ENCODE measurements at regions not wholly inside any gene's neighbourhood (a gene's known extent, or its start where the extent isn't known, plus 50 kb on each side); places are given as distances from the start of the nearest gene placed in this dataset.

GRCh38 chr5:74332682-74333081 lies 307.8 kb downstream of the ENC1 start:
- FAIRE-seq = no peak
- DNase-seq (ENCODE audit: extremely low spot score, insufficient read length, low read depth) = no peak

DNA sequence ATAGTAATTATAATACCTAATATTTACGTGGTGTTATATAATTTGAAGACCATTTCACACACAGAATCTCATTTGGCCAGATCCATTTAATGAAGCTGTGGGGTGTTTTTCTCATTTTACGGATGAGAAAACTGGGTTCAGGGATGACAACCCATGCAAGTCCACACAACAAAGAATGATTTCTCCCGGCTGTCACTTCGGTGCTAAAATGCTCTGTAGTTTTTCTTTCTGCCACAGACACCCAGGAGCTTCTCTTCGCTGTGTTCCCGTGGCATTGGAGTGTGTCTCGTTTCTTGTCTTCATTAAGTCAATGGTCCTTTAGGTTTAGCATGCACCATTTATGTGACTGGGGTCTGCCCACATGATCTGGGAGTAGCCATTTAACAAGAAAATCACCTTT lies 308.5 kb downstream of the ENC1 start:
- no peak for FAIRE-seq
- DNase-seq (ENCODE audit: extremely low spot score, insufficient read length, low read depth) = no peak

- FAIRE-seq (no peak), DNase-seq (ENCODE audit: extremely low spot score, insufficient read length, low read depth) (no peak)
Measured at GRCh38 chr5:74328221-74328630, 312.3 kb downstream of the ENC1 start.

GRCh38 chr5:74327339-74327685 lies 313.2 kb downstream of the ENC1 start:
- DNase-seq (ENCODE audit: extremely low spot score, insufficient read length, low read depth) = no peak
- no peak for FAIRE-seq

DNA sequence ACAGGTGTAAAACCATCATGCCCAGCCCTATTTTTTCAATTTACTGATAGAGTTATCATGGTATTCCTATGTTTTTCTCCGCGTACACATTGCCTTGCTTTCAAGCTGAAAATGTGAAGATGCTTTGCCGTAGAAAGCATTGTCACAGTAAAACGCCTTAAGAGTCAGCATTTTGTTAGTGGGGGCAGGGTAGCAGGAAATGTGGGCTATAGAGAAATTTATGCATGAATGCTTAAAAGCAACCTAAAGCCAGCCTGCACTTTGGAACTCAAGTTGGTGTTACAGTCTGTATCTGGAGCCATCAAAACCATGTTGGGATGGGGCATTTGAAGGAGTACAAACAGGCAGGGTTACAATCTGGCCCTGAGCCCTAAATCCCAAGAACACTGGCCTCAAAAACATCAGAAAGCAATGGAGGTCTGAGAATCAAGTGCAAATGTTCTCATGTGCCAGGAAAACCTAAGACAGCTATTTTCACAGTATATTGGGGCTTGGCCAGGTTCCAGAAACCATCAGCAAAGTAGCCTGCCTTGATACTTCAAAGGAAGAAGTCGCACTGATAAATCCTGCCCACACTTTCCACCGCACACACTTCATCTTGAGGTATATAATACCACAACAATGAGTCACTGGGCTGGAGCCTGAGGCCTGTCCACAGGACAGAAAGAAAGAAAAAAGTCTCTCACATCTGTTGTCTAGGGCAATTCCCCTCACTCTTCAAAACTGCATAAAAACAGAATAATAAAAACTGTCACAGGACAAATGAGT lies 313.8 kb downstream of the ENC1 start:
- peak; percentile 36 for DNase-seq (ENCODE audit: extremely low spot score, insufficient read length, low read depth)

DNA sequence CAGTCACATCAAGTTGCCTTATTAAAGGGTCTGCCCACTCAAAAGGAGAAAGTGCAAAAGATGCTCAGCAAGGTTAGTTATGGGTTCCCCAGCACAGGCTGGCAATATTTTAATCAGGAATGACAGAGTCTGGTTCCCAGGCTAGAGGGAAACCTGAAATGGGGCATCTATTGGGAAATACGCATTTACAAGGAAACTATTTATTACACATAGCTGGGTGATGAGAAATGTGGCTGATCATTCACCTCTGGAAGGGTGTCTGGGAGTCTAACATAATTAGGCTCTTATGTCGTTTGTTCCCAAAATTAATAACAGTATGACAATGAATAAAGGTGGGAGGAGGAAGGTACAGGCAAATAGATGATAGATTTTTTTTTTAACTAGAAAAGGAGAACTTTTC lies 314.7 kb downstream of the ENC1 start:
- FAIRE-seq (no peak), DNase-seq (ENCODE audit: extremely low spot score, insufficient read length, low read depth) (no peak)

More for the DNA sequence above, 313.8 kb downstream of the ENC1 start:
- peak; percentile 91 for FAIRE-seq

DNA sequence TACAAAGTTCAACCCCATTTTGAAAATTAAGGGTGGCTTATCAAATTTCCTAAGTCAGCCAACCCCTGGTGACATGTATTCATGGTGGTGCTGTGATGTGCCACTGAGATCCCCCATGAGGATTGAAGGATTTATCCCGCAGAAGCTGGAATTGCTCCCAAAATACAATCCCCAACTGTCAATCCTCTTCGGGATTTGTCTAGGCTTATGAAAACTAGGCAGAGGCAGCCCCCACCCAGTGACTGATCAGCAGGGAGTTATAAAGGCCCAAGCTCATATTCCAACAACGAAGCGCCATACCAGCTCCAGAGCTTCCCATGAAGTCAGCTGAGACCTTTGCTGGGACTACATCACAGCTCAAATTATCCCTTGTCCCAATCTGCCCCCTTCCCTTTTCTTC lies 316.0 kb downstream of the ENC1 start:
- DNase-seq (ENCODE audit: extremely low spot score, insufficient read length, low read depth) = no peak
- no peak for FAIRE-seq

GRCh38 chr5:74322944-74323343 lies 317.6 kb downstream of the ENC1 start:
- FAIRE-seq (no peak), DNase-seq (ENCODE audit: extremely low spot score, insufficient read length, low read depth) (no peak)

DNA sequence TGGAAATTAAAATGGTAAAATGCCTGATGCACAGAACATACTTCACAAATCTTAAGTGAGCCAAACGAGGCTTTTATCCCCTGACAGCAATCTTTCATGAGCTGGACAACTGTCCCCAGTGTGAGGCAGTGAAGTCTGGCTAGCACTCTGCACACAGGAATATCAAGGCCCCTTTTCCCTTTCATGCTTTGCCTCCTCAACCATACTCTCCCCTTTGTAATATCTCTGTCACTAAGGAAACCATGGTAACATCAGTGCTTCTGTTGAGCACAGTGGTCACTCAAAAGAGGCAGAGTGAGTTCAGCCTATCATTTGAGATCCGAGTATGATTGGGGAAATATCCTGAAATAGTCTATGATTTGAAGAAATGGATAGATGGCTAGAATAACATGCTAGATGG lies 318.3 kb downstream of the ENC1 start:
- DNase-seq (ENCODE audit: extremely low spot score, insufficient read length, low read depth) = no peak

DNA sequence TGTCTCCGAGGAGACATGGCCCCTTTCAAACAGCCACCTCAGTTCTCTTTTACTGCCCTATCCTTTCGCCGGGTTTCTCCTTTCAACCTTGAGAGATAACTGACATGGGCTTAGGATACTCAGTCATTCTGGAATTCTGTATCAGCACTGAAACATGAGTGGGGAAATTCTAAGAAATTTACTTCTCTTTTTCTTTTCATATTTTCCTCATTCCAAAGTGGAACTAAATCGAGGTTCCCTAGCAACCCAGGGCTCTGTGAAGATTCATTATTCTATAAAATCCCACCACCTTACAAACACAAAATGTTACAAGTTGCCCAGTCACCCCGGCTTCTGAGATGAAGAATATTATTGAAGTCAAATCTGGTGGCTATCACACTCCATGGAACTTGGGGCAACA lies 319.2 kb downstream of the ENC1 start:
- FAIRE-seq (no peak), DNase-seq (ENCODE audit: extremely low spot score, insufficient read length, low read depth) (no peak)

More for the DNA sequence above, 318.3 kb downstream of the ENC1 start:
- FAIRE-seq = no peak

DNA sequence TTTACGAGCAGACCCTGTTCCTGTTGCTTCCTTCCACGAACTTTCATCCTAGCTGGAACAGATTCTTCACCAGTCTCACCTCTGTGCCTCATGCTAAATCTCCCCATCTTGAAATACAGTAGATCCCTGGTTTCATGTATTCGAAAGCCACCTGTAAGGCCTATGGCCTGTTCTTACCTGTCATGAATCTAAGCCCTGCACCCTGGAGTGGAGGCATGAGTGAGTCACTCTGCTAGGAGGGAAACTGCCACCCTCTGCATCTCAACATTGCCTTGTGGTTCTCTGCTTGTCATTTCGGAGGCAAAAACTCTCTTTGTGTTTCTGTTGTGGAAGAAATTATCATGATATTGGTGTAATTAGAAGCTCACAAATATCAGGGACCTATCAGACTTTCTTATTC lies 320.0 kb downstream of the ENC1 start:
- FAIRE-seq = no peak

GRCh38 chr5:74319076-74319475 lies 321.5 kb downstream of the ENC1 start:
- FAIRE-seq (no peak), DNase-seq (ENCODE audit: extremely low spot score, insufficient read length, low read depth) (no peak)

More for the DNA sequence above, 320.0 kb downstream of the ENC1 start:
- no peak for DNase-seq (ENCODE audit: extremely low spot score, insufficient read length, low read depth)

GRCh38 chr5:74316064-74316603 lies 324.4 kb downstream of the ENC1 start:
- DNase-seq (ENCODE audit: extremely low spot score, insufficient read length, low read depth) (no peak), FAIRE-seq (peak; percentile 41)

DNA sequence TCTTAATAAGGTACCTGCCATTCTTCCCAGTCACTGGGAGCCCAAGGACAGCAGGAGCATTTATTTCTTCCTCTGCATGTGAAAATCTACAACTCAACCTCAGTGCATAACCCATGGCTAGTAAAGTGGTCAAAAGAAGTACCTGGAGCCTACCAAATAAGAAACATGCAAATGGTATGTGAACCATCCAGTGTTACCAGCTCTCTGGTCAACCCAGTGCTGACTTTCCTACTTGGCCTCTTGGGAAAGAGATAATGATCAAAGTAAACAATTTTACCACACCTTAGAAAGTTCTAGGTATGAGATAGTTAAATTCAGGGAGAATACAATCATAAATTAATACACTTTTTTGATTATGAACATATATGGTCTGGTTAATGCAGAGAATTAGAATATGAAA lies 325.6 kb downstream of the ENC1 start:
- DNase-seq (ENCODE audit: extremely low spot score, insufficient read length, low read depth) = no peak
- no peak for FAIRE-seq

- DNase-seq (ENCODE audit: extremely low spot score, insufficient read length, low read depth) (no peak), FAIRE-seq (no peak)
Measured at GRCh38 chr5:74313896-74314295, 326.6 kb downstream of the ENC1 start.

DNA sequence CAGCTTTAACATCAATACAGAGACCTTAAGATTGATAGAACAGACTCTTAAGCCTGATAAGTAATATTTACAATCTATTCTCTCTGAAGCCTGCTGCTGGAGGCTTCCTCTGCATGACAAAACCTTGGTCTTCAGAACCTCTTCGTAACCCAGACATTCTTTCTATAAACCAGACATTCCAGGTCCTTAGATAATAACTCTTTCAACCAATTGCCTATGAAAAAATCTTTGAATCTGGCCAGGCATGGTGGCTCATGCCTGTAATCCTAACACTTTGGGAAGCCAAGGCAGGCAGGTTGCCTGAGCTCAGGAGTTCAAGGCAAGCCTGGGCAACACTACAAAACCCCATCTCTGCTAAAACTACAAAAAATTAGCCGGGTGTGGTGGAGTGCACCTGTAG lies 327.8 kb downstream of the ENC1 start:
- FAIRE-seq = no peak
- DNase-seq (ENCODE audit: extremely low spot score, insufficient read length, low read depth) = no peak

GRCh38 chr5:74311961-74312360 lies 328.6 kb downstream of the ENC1 start:
- no peak for DNase-seq (ENCODE audit: extremely low spot score, insufficient read length, low read depth)
- no peak for FAIRE-seq

GRCh38 chr5:74310997-74311930 lies 329.3 kb downstream of the ENC1 start:
- no peak for FAIRE-seq
- no peak for DNase-seq (ENCODE audit: extremely low spot score, insufficient read length, low read depth)

DNA sequence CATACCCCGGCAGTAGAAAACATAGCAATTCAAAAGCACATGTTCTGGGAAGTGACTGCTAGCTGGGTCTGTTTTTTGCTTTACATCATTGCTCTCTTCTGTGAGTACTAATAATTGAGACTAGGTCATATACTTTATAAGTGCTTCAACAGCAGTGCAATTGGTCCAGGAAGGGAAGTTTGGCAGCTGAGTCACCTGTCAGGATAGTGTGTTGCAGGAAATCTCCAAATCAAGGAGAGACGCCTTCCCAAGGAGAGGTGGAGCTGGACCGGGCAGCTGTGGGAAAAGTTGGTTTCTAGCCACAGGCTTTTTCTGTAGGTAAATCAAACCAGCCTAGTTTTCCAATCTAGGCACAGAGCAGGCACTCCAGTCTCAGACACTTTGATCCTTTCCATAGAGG lies 330.1 kb downstream of the ENC1 start:
- FAIRE-seq = no peak
- DNase-seq (ENCODE audit: extremely low spot score, insufficient read length, low read depth) = no peak

DNA sequence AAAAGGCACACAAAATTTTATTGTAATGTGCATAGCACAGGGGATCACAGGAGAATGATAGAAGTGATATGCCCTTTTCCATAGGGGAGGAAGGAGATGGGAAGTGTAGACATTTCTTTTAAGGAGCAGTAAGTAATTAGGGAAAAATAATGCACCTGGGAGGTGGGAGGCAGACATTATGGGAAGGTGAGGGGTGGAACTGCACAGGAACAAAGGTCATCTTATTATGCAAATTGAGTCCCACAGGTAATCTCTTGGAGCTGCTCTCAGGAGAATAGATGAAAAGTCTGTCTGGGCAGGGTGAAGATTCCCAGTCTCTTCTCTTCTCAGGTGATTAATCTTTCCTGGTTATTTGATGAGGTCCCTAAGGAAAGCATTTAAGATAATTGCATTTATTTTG lies 331.5 kb downstream of the ENC1 start:
- FAIRE-seq = no peak

GRCh38 chr5:74306845-74307244 lies 333.7 kb downstream of the ENC1 start:
- no peak for DNase-seq (ENCODE audit: extremely low spot score, insufficient read length, low read depth)
- no peak for FAIRE-seq

More for the DNA sequence above, 331.5 kb downstream of the ENC1 start:
- DNase-seq (ENCODE audit: extremely low spot score, insufficient read length, low read depth) = no peak
